WI38 (cell line): ENCODE measurements at regions not wholly inside any gene's neighbourhood (a gene's known extent, or its start where the extent isn't known, plus 50 kb on each side); places are given as distances from the start of the nearest gene placed in this dataset.

Experiments
- H3K4me3 ChIP-seq: 2 replicates; pipeline ENCODE4 v1.5.1; 2011; ENCODE audit warnings: low read depth, mild to moderate bottlenecking, control low read depth, low read length
- TF ChIP-seq, protein P1 (sequence below): IDR thresholded peaks from 2 replicates; pipeline ENCODE4 v1.5.1; 2012; ENCODE audit warnings: low read depth, mild to moderate bottlenecking, control low read depth, low read length

- TF ChIP-seq, protein P1, sequence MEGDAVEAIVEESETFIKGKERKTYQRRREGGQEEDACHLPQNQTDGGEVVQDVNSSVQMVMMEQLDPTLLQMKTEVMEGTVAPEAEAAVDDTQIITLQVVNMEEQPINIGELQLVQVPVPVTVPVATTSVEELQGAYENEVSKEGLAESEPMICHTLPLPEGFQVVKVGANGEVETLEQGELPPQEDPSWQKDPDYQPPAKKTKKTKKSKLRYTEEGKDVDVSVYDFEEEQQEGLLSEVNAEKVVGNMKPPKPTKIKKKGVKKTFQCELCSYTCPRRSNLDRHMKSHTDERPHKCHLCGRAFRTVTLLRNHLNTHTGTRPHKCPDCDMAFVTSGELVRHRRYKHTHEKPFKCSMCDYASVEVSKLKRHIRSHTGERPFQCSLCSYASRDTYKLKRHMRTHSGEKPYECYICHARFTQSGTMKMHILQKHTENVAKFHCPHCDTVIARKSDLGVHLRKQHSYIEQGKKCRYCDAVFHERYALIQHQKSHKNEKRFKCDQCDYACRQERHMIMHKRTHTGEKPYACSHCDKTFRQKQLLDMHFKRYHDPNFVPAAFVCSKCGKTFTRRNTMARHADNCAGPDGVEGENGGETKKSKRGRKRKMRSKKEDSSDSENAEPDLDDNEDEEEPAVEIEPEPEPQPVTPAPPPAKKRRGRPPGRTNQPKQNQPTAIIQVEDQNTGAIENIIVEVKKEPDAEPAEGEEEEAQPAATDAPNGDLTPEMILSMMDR, result no peak
Observed at GRCh38 chr16:58912571-58912970, 178.5 kb upstream of the GOT2 start.

DNA sequence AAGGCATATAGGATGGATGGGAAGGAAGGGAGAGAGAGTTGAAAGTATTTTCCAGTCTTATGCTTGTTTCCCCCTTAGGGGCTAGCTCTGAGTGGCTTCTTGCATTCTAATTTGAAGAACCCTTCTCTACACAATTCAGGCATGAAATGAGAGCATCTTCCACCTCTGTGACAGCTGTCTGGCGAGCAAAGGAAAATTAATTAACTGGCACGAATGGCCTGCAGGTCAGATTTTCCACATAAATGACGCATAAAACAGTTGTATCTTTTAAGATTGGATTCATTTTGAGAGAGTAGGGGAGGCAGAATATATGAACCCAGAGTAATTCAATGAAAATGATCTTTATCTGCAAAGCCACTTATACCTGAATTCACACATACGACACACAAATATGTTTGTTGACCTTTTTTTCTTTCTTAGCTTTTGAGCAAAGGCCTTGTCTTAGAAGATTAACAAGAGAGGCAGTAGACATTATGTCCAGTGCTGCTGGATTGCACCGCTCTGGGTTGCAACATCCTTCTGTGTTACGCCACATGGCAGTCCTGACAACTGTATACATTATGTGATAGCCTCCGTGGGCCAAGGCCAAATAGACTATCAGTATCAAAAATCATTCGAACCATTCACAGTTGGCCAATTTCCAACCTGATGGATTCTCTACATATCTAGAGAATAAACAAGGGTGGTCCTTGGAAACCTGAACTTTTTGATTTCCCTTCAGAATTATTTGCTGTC lies 173.0 kb upstream of the GOT2 start:
- TF ChIP-seq, protein P1, result no peak

More at GRCh38 chr16:58912571-58912970, 178.5 kb upstream of the GOT2 start:
- H3K4me3 ChIP-seq, result no peak overlapping the region

GRCh38 chr16:58904291-58904690 lies 170.2 kb upstream of the GOT2 start:
- TF ChIP-seq, protein P1, result no peak
- no peak overlapping the region for H3K4me3 ChIP-seq

More for the DNA sequence above, 173.0 kb upstream of the GOT2 start:
- H3K4me3 ChIP-seq, result no peak overlapping the region

DNA sequence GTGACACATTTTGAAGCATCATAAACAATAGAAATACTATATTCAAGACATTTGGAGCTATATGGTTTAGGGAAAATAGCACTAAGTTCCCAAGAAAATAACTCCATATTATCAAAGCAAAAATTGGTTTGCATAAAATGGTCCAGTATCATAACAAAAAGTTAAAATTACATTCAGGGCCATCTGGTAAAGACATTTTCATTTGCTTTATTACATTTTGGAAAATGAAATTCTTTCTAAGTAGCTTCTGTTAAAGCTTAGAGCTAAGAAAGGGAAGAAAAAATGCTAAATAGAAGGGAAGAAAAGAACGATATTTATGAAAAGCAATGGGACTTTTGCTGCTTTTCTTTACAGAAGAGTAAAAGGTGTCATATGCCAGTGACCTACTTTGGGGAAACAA lies 155.4 kb upstream of the GOT2 start:
- H3K4me3 ChIP-seq, result no peak overlapping the region
- TF ChIP-seq, protein P1, result no peak

- TF ChIP-seq, protein P1, result no peak
- H3K4me3 ChIP-seq, result no peak overlapping the region
Observed at GRCh38 chr16:58885528-58886170, 151.5 kb upstream of the GOT2 start.

DNA sequence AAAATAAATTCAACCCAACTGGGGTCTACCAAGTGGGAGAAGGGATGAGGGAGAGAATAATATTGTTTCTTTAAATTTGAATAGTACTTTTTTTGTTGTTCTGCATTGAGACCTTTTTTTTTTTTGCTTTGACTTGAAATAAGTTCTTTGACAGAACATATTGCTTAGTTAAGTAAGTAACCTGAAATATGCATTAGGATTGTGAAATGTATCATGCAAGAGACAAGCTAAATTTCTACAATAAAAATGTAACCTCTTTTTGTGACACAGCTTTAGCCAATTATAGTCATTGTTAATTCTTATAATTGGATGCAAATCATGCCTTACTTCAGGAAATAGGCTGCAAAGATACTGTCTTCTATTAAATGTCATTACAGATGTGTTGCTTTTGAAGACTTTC lies 150.0 kb upstream of the GOT2 start:
- TF ChIP-seq, protein P1, result no peak
- no peak overlapping the region for H3K4me3 ChIP-seq

DNA sequence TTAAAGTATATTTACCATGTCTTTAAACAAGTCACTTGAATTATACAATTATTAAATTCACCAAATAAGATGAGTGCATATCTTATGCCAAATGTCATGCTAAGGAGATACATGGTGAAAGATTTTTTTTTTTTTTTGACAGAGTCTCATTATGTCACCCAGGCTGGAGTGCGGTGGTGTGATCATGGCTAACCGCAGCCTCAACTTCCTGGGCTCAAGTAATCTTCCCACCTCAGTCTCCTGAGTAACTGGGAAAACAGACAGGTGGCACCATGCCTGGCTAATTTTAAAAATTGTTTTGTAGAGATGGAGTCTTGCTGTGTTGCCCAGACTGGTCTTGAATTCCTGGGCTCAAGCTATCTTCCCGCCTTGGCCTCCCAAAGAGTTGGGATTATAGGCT lies 149.0 kb upstream of the GOT2 start:
- TF ChIP-seq, protein P1, result no peak
- H3K4me3 ChIP-seq, result no peak overlapping the region
